ACC112 (cell line): ENCODE measurements at regions not wholly inside any gene's neighbourhood (a gene's known extent, or its start where the extent isn't known, plus 50 kb on each side); places are given as distances from the start of the nearest gene placed in this dataset.

ENCODE experiments used
- H2AFZ ChIP-seq: fragments of 200-600 bp; sonication (generic); one replicate; pipeline ENCODE4 v1.6.0; 2017; ENCODE audit warnings: antibody characterized with exemption, low read length; ENCODE audit not compliant: unreplicated experiment
- H3K27ac ChIP-seq: fragments of 200-600 bp; sonication (generic); 2 replicates; pipeline ENCODE4 v1.5.1; 2014; ENCODE audit warnings: low read depth, mild to moderate bottlenecking, antibody characterized with exemption, low read length, moderate library complexity
- H3K27me3 ChIP-seq: fragments of 200-600 bp; sonication (generic); 2 replicates; pipeline ENCODE4 v1.6.1; 2014; ENCODE audit warnings: mild to moderate bottlenecking, antibody characterized with exemption, low read length, moderate library complexity, mixed read lengths; ENCODE audit not compliant: insufficient read depth
- H3K36me3 ChIP-seq: fragments of 200-600 bp; sonication (generic); 2 replicates; pipeline ENCODE4 v1.6.1; 2016; ENCODE audit warnings: mild to moderate bottlenecking, antibody characterized with exemption, low read length, moderate library complexity, mixed read lengths; ENCODE audit not compliant: insufficient read depth
- H3K4me1 ChIP-seq: fragments of 200-600 bp; sonication (generic); one replicate; pipeline ENCODE4 v1.6.1; 2016; ENCODE audit warnings: low read length, mixed read lengths; ENCODE audit not compliant: insufficient read depth, unreplicated experiment, control insufficient read depth
- H3K4me3 ChIP-seq: fragments of 200-600 bp; sonication (generic); 2 replicates; pipeline ENCODE4 v1.5.1; 2014; ENCODE audit warnings: mild to moderate bottlenecking, low read depth, low read length
- H3K79me2 ChIP-seq: fragments of 200-600 bp; sonication (generic); one replicate; pipeline ENCODE4 v1.6.0; 2016; ENCODE audit warnings: low read length; ENCODE audit not compliant: control insufficient read depth, unreplicated experiment, insufficient read depth

GRCh38 chr14:58898655-58899316 lies 261.0 kb downstream of the DACT1 start:
- Histone ChIP-seq H3K36me3 (0 out of 2 replicates have a peak, but pooled peaks cover 5% of the 10 kb centered on the region), H2AFZ (peak overlapping the region; percentile 8), H3K4me1 (peaks cover 20% of the 10 kb centered on the region), H3K4me3 (peak overlapping the region; percentile 25; the same call in 1 of the 2 replicates), H3K27ac (peak overlapping the region; percentile 90), H3K79me2 (no peaks in the 10 kb centered on the region), H3K27me3 (no peaks in the 10 kb centered on the region)

DNA sequence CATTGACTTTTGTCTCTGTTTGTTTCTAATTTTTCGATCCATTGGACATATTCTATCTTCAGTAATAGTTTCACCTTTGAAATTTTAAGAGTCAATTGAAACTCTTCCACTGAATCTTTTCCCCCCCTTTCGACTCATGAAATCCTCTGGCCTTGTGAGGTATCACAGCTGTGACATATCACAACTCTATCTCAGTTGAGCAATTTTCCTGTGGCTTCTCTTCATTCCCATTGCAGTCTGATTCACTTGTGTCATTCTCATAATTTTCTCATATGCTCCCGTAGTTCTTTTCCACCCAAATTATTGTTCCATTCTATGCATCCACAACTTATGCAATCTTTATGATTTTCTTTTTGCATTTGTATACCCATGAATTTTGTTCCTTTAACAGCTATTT lies 261.6 kb downstream of the DACT1 start:
- Histone ChIP-seq H3K4me1 (peaks cover 20% of the 10 kb centered on the region), H3K27ac (peak overlapping the region; percentile 90), H2AFZ (peak overlapping the region; percentile 8), H3K4me3 (peak overlapping the region; percentile 25; the same call in 1 of the 2 replicates), H3K36me3 (0 out of 2 replicates have a peak, but pooled peaks cover 5% of the 10 kb centered on the region), H3K27me3 (no peaks in the 10 kb centered on the region), H3K79me2 (no peaks in the 10 kb centered on the region)

DNA sequence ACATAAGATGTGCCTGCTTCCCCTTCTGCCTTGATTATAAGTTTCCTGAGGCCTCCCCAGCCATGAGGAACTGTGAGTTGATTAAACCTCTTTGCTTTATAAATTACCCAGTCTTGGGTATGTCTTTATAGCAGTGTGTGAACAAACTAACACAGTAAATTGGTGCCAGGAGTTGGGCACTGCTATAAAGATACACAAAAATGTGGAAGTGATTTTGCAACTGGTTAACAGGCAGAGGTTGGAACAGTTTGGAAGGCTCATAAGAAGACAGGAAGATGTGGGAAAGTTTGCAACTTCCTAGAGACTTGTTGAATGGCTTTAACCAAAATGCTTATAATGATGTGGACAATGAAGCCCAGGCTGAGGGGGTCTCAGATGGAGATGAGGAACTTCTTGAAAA lies 264.1 kb downstream of the DACT1 start:
- H3K4me1 ChIP-seq = peaks cover 20% of the 10 kb centered on the region
- 0 out of 2 replicates have a peak, but pooled peaks cover 5% of the 10 kb centered on the region for H3K36me3 ChIP-seq
- H2AFZ ChIP-seq = no peak overlapping the region
- H3K79me2 ChIP-seq = no peaks in the 10 kb centered on the region
- H3K27ac ChIP-seq = no peak overlapping the region
- no peak overlapping the region for H3K4me3 ChIP-seq
- no peaks in the 10 kb centered on the region for H3K27me3 ChIP-seq

GRCh38 chr14:58904776-58905175 lies 267.0 kb downstream of the DACT1 start:
- Histone ChIP-seq H3K27me3 (no peaks in the 10 kb centered on the region), H3K36me3 (no peaks in the 10 kb centered on the region), H3K4me3 (no peak overlapping the region), H3K4me1 (peaks cover 2% of the 10 kb centered on the region), H3K27ac (no peak overlapping the region), H3K79me2 (no peaks in the 10 kb centered on the region), H2AFZ (no peak overlapping the region)

GRCh38 chr14:58907803-58908202 lies 270.0 kb downstream of the DACT1 start:
- Histone ChIP-seq H3K27me3 (no peaks in the 10 kb centered on the region), H2AFZ (no peak overlapping the region), H3K4me3 (no peak overlapping the region), H3K27ac (no peak overlapping the region), H3K4me1 (no peaks in the 10 kb centered on the region), H3K79me2 (no peaks in the 10 kb centered on the region), H3K36me3 (no peaks in the 10 kb centered on the region)

- Histone ChIP-seq H3K4me3 (no peak overlapping the region), H3K27ac (no peak overlapping the region), H3K27me3 (no peaks in the 10 kb centered on the region), H3K36me3 (no peaks in the 10 kb centered on the region), H2AFZ (no peak overlapping the region), H3K79me2 (no peaks in the 10 kb centered on the region), H3K4me1 (no peaks in the 10 kb centered on the region)
Observed at GRCh38 chr14:58912287-58912686, 274.5 kb downstream of the DACT1 start.

GRCh38 chr14:58912799-58913432 lies 275.2 kb downstream of the DACT1 start:
- Histone ChIP-seq H3K79me2 (no peaks in the 10 kb centered on the region), H3K4me3 (no peak overlapping the region), H3K36me3 (no peaks in the 10 kb centered on the region), H3K4me1 (peaks cover 3% of the 10 kb centered on the region), H3K27ac (no peak overlapping the region), H3K27me3 (no peaks in the 10 kb centered on the region), H2AFZ (no peak overlapping the region)

DNA sequence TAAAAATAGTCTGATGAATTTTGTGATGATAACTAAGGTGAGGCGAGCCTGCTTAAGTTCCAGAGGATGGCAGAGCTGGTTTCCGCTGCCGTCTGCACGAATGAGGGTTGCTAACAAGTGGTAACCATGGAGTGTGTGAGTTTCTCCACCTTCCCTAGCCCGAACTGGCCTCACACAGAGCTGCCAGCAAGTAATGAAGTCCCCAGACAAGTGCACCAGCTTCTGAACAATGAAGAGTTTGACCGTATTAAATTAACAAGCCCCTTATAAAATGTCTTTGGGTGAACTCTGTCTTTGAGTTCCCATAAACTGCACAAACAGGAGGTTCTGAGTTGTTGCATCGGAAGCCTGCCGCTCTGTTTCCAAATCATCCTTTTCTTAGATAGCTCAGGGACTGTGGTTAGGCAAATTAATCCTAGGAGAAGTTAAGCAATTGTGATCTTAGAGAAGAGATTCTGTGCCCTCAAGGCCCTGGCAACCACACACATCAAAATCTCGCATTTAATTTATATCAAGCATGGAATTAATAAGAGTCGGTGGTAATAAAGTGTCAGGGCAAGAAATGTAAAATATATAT lies 274.1 kb upstream of the DAAM1 start:
- H3K4me3 ChIP-seq = no peak overlapping the region
- H3K27me3 ChIP-seq = no peaks in the 10 kb centered on the region
- no peak overlapping the region for H2AFZ ChIP-seq
- no peaks in the 10 kb centered on the region for H3K36me3 ChIP-seq
- H3K4me1 ChIP-seq = peaks cover 7% of the 10 kb centered on the region
- H3K27ac ChIP-seq = no peak overlapping the region
- no peaks in the 10 kb centered on the region for H3K79me2 ChIP-seq

DNA sequence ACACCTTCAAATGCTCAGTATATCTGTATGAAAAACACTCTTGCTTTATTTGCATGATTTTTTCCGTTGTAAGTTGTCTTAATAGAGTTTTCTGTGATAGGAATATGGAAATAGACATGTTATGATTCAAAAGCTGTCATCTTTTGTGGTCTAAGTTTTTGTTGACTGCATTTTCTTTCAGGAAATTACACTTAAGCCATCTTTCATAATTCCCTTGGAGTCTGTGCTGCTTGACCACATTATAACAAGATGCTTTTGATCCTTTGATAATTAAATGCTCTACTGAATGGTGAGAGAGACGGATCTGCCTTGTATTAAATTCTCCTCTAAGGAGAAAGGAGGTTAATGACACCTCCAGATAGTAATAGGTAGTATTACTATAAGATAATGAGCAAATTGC lies 272.8 kb upstream of the DAAM1 start:
- no peaks in the 10 kb centered on the region for H3K36me3 ChIP-seq
- no peaks in the 10 kb centered on the region for H3K27me3 ChIP-seq
- H3K79me2 ChIP-seq = no peaks in the 10 kb centered on the region
- H3K27ac ChIP-seq = no peak overlapping the region
- no peak overlapping the region for H2AFZ ChIP-seq
- peaks cover 7% of the 10 kb centered on the region for H3K4me1 ChIP-seq
- H3K4me3 ChIP-seq = no peak overlapping the region

GRCh38 chr14:58918066-58918738 lies 270.3 kb upstream of the DAAM1 start:
- Histone ChIP-seq H3K27me3 (no peaks in the 10 kb centered on the region), H3K27ac (no peak overlapping the region), H2AFZ (no peak overlapping the region), H3K4me3 (no peak overlapping the region), H3K36me3 (no peaks in the 10 kb centered on the region), H3K79me2 (no peaks in the 10 kb centered on the region), H3K4me1 (peaks cover 7% of the 10 kb centered on the region)
